H1 (cell line): ENCODE measurements at regions not wholly inside any gene's neighbourhood (a gene's known extent, or its start where the extent isn't known, plus 50 kb on each side); places are given as distances from the start of the nearest gene placed in this dataset.

Experiments used
- CTCF ChIA-PET: fragments of 300-600 bp; sonication (Branson Sonifier 250); formaldehyde crosslinking; loops from one replicate; lab custom pipeline; 2021; ENCODE audit not compliant: partially characterized antibody; lab: Charles Lee
- POLR2A ChIA-PET: fragments of 300-600 bp; sonication (Branson Sonifier 250); formaldehyde crosslinking; loops from one replicate; lab custom pipeline; 2021; ENCODE audit warnings: inconsistent platforms; ENCODE audit not compliant: partially characterized antibody; lab: Charles Lee
- DNase-seq, 2 experiments: peaks; one replicate each; pipeline versions ENCODE4 v3.0.0 to v3.0.0-alpha.2; 2010 to 2022; ENCODE audit warnings: low spot score in 2 of 2, low read depth in 1 of 2, mixed read lengths in 1 of 2
- FAIRE-seq: peaks from 2 replicates; lab custom pipeline; 2011; peaks lifted over from hg19 to GRCh38; lab: Jason Lieb, UNC
- H2AFZ ChIP-seq: 2 replicates; pipeline ENCODE4 v1.8.1; 2012; ENCODE audit warnings: low read length, inconsistent platforms
- H2AK5ac ChIP-seq: 2 replicates; pipeline ENCODE4 v1.6.1; 2013; ENCODE audit warnings: low read depth, low read length
- H2BK120ac ChIP-seq: replicated peaks from 2 replicates; pipeline ENCODE3; 2013; ENCODE audit warnings: low read depth, low read length, inconsistent platforms
- H2BK12ac ChIP-seq: 2 replicates; pipeline ENCODE4 v1.6.1; 2013; ENCODE audit warnings: low read depth, low read length
- H2BK15ac ChIP-seq: 2 replicates; pipeline ENCODE4 v1.6.1; 2013; ENCODE audit warnings: low read length
- H2BK20ac ChIP-seq: 2 replicates; pipeline ENCODE4 v1.6.1; 2013; ENCODE audit warnings: low read length
- H2BK5ac ChIP-seq: 2 replicates; pipeline ENCODE4 v1.6.1; 2013; ENCODE audit warnings: low read depth, low read length
- H3K14ac ChIP-seq: 2 replicates; pipeline ENCODE4 v1.6.1; 2013; ENCODE audit warnings: inconsistent platforms; ENCODE audit not compliant: insufficient read length
- H3K18ac ChIP-seq: 2 replicates; pipeline ENCODE4 v1.6.1; 2013; ENCODE audit warnings: low read length; ENCODE audit errors: extremely low read depth
- H3K23ac ChIP-seq: 2 replicates; pipeline ENCODE4 v1.6.1; 2013; ENCODE audit warnings: inconsistent platforms; ENCODE audit not compliant: insufficient read length
- H3K23me2 ChIP-seq: 2 replicates; pipeline ENCODE4 v1.6.1; 2013; ENCODE audit warnings: low read depth, low read length
- H3K27ac ChIP-seq: 2 replicates; pipeline ENCODE4 v1.6.1; 2011; ENCODE audit warnings: low read depth, low read length, inconsistent platforms
- H3K27me3 ChIP-seq, 4 experiments: replicated peaks in 1 of 4; 1 replicate in 1 of 4; 2 replicates in 3 of 4; pipeline versions ENCODE4 v1.6.1 to v1.8.1; 2011 to 2013; ENCODE audit warnings: low read length in 3 of 4, mild to moderate bottlenecking in 3 of 4, inconsistent platforms in 2 of 4, mixed read lengths in 2 of 4, moderate library complexity in 1 of 4; ENCODE audit not compliant: control insufficient read depth in 3 of 4, insufficient read depth in 3 of 4; ENCODE audit errors: extremely low read depth in 1 of 4
- H3K36me3 ChIP-seq, 4 experiments: 2 replicates each; pipeline versions ENCODE4 v1.6.1 to v1.8.1; 2011 to 2013; ENCODE audit warnings: mild to moderate bottlenecking in 4 of 4, low read length in 3 of 4, moderate library complexity in 2 of 4, control low read depth in 1 of 4, inconsistent platforms in 1 of 4; ENCODE audit not compliant: insufficient read depth in 4 of 4, control insufficient read depth in 2 of 4
- H3K4ac ChIP-seq: replicated peaks from 2 replicates; pipeline ENCODE3; 2013; ENCODE audit warnings: low read length, low read depth, mixed read lengths, inconsistent platforms; ENCODE audit not compliant: insufficient read length
- H3K4me1 ChIP-seq, 4 experiments: replicated peaks in 1 of 4; 1 replicate in 1 of 4; 2 replicates in 3 of 4; pipeline versions ENCODE4 v1.6.1 to v1.8.1; 2011 to 2013; ENCODE audit warnings: low read length in 3 of 4, inconsistent platforms in 2 of 4, mixed read lengths in 1 of 4; ENCODE audit not compliant: insufficient read depth in 4 of 4, control insufficient read depth in 3 of 4
- H3K4me2 ChIP-seq, 2 experiments: 2 replicates each; pipeline versions ENCODE4 v1.6.1 to v1.8.1; 2011 to 2013; ENCODE audit warnings: low read depth in 2 of 2, low read length in 2 of 2, control low read depth in 1 of 2, inconsistent platforms in 1 of 2, mild to moderate bottlenecking in 1 of 2; ENCODE audit not compliant: insufficient read depth in 1 of 2
- H3K4me3 ChIP-seq, 4 experiments: fragments of 200-600, 300-600 bp in 1 of 4; sonication (generic), shearing (Covaris generic), sonication (Bioruptor Twin) in 1 of 4; 2 replicates each; pipeline versions ENCODE4 v1.5.1 to v1.8.1; 2011 to 2016; ENCODE audit warnings: low read length in 4 of 4, low read depth in 3 of 4, control low read depth in 2 of 4, inconsistent platforms in 2 of 4, mild to moderate bottlenecking in 2 of 4, mixed read lengths in 1 of 4, moderate library complexity in 1 of 4; ENCODE audit not compliant: insufficient read depth in 2 of 4; ENCODE audit errors: extremely low read depth in 1 of 4
- H3K56ac ChIP-seq: replicated peaks from 2 replicates; pipeline ENCODE3; 2013; ENCODE audit warnings: low read depth, mild to moderate bottlenecking, mixed read lengths, low read length, inconsistent platforms; ENCODE audit not compliant: insufficient read length
- H3K79me1 ChIP-seq: 2 replicates; pipeline ENCODE4 v1.6.1; 2013; ENCODE audit warnings: low read depth, low read length, control low read depth
- H3K79me2 ChIP-seq, 2 experiments: 2 replicates each; pipeline versions ENCODE4 v1.6.1 to v1.8.1; 2012 to 2013; ENCODE audit warnings: low read length in 2 of 2, mild to moderate bottlenecking in 2 of 2, inconsistent platforms in 1 of 2; ENCODE audit not compliant: insufficient read depth in 2 of 2, control insufficient read depth in 1 of 2
- H3K9ac ChIP-seq, 4 experiments: replicated peaks in 1 of 4; 1 replicate in 1 of 4; 2 replicates in 3 of 4; pipeline versions ENCODE4 v1.6.1 to v1.8.1; 2011 to 2013; ENCODE audit warnings: low read depth in 3 of 4, low read length in 3 of 4, control low read depth in 2 of 4, mild to moderate bottlenecking in 2 of 4, moderate library complexity in 2 of 4, inconsistent platforms in 1 of 4; ENCODE audit errors: extremely low read depth in 1 of 4
- H3K9me3 ChIP-seq, 2 experiments: 2 replicates each; pipeline versions ENCODE4 v1.6.1 to v1.8.1; 2012 to 2013; ENCODE audit warnings: mild to moderate bottlenecking in 2 of 2, moderate library complexity in 2 of 2, control low read depth in 1 of 2, inconsistent platforms in 1 of 2, low read depth in 1 of 2, low read length in 1 of 2, mixed read lengths in 1 of 2; ENCODE audit not compliant: insufficient read depth in 2 of 2
- H4K20me1 ChIP-seq, 2 experiments: replicated peaks in 1 of 2; 2 replicates each; pipeline versions ENCODE3 to v1.8.1; 2011 to 2013; ENCODE audit warnings: inconsistent platforms in 2 of 2, low read length in 2 of 2, mild to moderate bottlenecking in 1 of 2; ENCODE audit not compliant: insufficient read depth in 2 of 2, control insufficient read depth in 1 of 2
- H4K5ac ChIP-seq: 2 replicates; pipeline ENCODE4 v1.6.1; 2013; ENCODE audit warnings: low read length, low read depth, mixed read lengths, inconsistent platforms; ENCODE audit not compliant: insufficient read length
- H4K8ac ChIP-seq: 2 replicates; pipeline ENCODE4 v1.8.0; 2013; ENCODE audit warnings: mild to moderate bottlenecking, moderate library complexity, low read length, inconsistent platforms; ENCODE audit not compliant: insufficient read depth; ENCODE audit errors: extremely low read depth
- H4K91ac ChIP-seq: replicated peaks from 2 replicates; pipeline ENCODE3; 2013; ENCODE audit warnings: low read length, mixed read lengths, inconsistent platforms; ENCODE audit not compliant: insufficient read length
- ASH2L ChIP-seq: fragments of 200-600, 300-600 bp; sonication (generic); IDR thresholded peaks from one replicate; pipeline ENCODE4 v1.7.1; 2017; ENCODE audit warnings: low read length
- BCL11A ChIP-seq, 2 experiments: IDR thresholded peaks; one replicate each; pipeline ENCODE4 v1.6.1; 2011; ENCODE audit warnings: low read depth in 2 of 2, low read length in 2 of 2, mild to moderate bottlenecking in 2 of 2
- BRCA1 ChIP-seq: IDR thresholded peaks from 2 replicates; pipeline ENCODE4 v1.6.1; 2012; ENCODE audit warnings: low read depth, low read length, improper control_type of control experiment
- CBX8 ChIP-seq: fragments of 300-800, 300-1000 bp; sonication (generic); IDR thresholded peaks from 2 replicates; pipeline ENCODE4 v1.7.1; 2016; ENCODE audit warnings: low read depth, low read length, borderline replicate concordance
- CHD1 ChIP-seq: IDR thresholded peaks from 2 replicates; pipeline ENCODE4 v1.6.1; 2012; ENCODE audit warnings: low read depth, low read length, improper control_type of control experiment
- CTBP2 ChIP-seq: IDR thresholded peaks from 2 replicates; pipeline ENCODE4 v1.7.0; 2011; ENCODE audit warnings: borderline replicate concordance, mild to moderate bottlenecking, moderate library complexity, mixed read lengths, low read length; ENCODE audit not compliant: insufficient read depth, insufficient read length
- HDAC2 ChIP-seq, 2 experiments: fragments of 300-600 bp in 1 of 2; sonication (generic) in 1 of 2; IDR thresholded peaks; 2 replicates each; pipeline ENCODE4 v1.6.1; 2011 to 2012; ENCODE audit warnings: low read depth in 2 of 2, low read length in 2 of 2, mild to moderate bottlenecking in 2 of 2, moderate library complexity in 2 of 2, borderline replicate concordance in 1 of 2, inconsistent platforms in 1 of 2
- JUN ChIP-seq: IDR thresholded peaks from 2 replicates; pipeline ENCODE4 v1.6.1; 2011; ENCODE audit warnings: low read depth, mild to moderate bottlenecking, improper control_type of control experiment, low read length
- KDM5A ChIP-seq: fragments of 200-600 bp; IDR thresholded peaks from 2 replicates; pipeline ENCODE4 v1.7.1; 2012; ENCODE audit warnings: mild to moderate bottlenecking, low read length, inconsistent platforms, mixed read lengths
- NRF1 ChIP-seq: IDR thresholded peaks from 2 replicates; pipeline ENCODE4 v1.6.1; 2011; ENCODE audit warnings: mild to moderate bottlenecking, low read depth, low read length, improper control_type of control experiment
- POU5F1 ChIP-seq: IDR thresholded peaks from 2 replicates; pipeline ENCODE4 v1.6.1; 2011; ENCODE audit warnings: low read depth, mild to moderate bottlenecking, low read length, moderate library complexity
- SAP30 ChIP-seq: fragments of 300-600 bp; sonication (generic); IDR thresholded peaks from 2 replicates; pipeline ENCODE4 v1.7.1; 2012; ENCODE audit warnings: low read length, moderate library complexity, mild to moderate bottlenecking, inconsistent platforms; ENCODE audit not compliant: insufficient read depth, insufficient replicate concordance
- SP1 ChIP-seq: IDR thresholded peaks from 2 replicates; pipeline ENCODE4 v1.6.1; 2011; ENCODE audit warnings: low read depth, low read length
- TAF7 ChIP-seq: optimal IDR thresholded peaks from 2 replicates; pipeline ENCODE3; 2011; ENCODE audit warnings: low read depth, mild to moderate bottlenecking, inconsistent platforms, low read length, moderate library complexity, borderline replicate concordance
- ZNF274 ChIP-seq: IDR thresholded peaks from 2 replicates; pipeline ENCODE4 v1.7.0; 2012; ENCODE audit warnings: low read length, borderline replicate concordance; ENCODE audit errors: extremely low read depth
- WGBS, 2 experiments: shearing (Covaris generic) in 1 of 2; methylation state at CpG; one replicate each; pipeline versions ENCODE4 v1.1.6 to v1.1.7; 2013 to 2015; ENCODE audit warnings: low lambda C conversion rate in 2 of 2, mixed read lengths in 2 of 2, inconsistent platforms in 1 of 2, low coverage in 1 of 2, missing lambda C conversion rate in 1 of 2; ENCODE audit not compliant: insufficient replicate concordance in 2 of 2, insufficient coverage in 1 of 2, insufficient read length in 1 of 2; ENCODE audit errors: extremely low coverage in 1 of 2, missing lambda C conversion rate in 1 of 2; 5-methylcytosine and 5-hydroxymethylcytosine counted together

GRCh38 chr17:12391468-12391867 lies 274.2 kb upstream of the MYOCD start:
- no peak overlapping the region for H4K5ac ChIP-seq
- H3K79me2 ChIP-seq, result no peaks in the 10 kb centered on the region
- H3K9me3 ChIP-seq, result no peaks in the 10 kb centered on the region
- H2BK15ac ChIP-seq, result no peak overlapping the region
- H3K9ac ChIP-seq, result no peak overlapping the region
- H2BK5ac ChIP-seq, result no peak overlapping the region
- H2BK20ac ChIP-seq, result no peak overlapping the region
- H3K27ac ChIP-seq, result no peak overlapping the region
- no peak overlapping the region for H2BK120ac ChIP-seq
- H3K23me2 ChIP-seq, result peaks cover under 1% of the 10 kb centered on the region; the same call in 1 of the 2 replicates
- 81% methylated on average over 3 of the region's 3 CpGs; no CpG with 5 or more reads in 1 of the 2 experiments for WGBS, 2 experiments
- POLR2A ChIA-PET, result no interaction called here
- H4K8ac ChIP-seq, result no peak overlapping the region
- H3K56ac ChIP-seq, result no peak overlapping the region
- no peaks in the 10 kb centered on the region for H4K20me1 ChIP-seq
- H3K23ac ChIP-seq, result no peak overlapping the region
- H3K4me1 ChIP-seq, result no peaks in the 10 kb centered on the region
- DNase-seq (no peak), FAIRE-seq (no peak)
- H2AFZ ChIP-seq, result no peak overlapping the region
- no peak overlapping the region for H3K4ac ChIP-seq
- H3K18ac ChIP-seq, result no peak overlapping the region
- CTCF ChIA-PET, result no interaction called here
- no peaks in the 10 kb centered on the region for H3K27me3 ChIP-seq
- H3K4me3 ChIP-seq, result no peak overlapping the region
- no peak overlapping the region for H2AK5ac ChIP-seq
- no peak overlapping the region for H4K91ac ChIP-seq
- no peak overlapping the region for H2BK12ac ChIP-seq
- H3K4me2 ChIP-seq, result no peak overlapping the region
- no peaks in the 10 kb centered on the region for H3K36me3 ChIP-seq
- no peak overlapping the region for H3K14ac ChIP-seq
- H3K79me1 ChIP-seq, result no peaks in the 10 kb centered on the region
- TF ChIP-seq SP1, result no peak
- no peak for TF ChIP-seq NRF1
- TF ChIP-seq HDAC2 (IDR thresholded peaks at IDR 0.05; ENCODE audit: borderline replicate concordance in 1 of 2, low read depth in 2 of 2, low read length in 2 of 2), result no peak
- no peak for TF ChIP-seq JUN
- TF ChIP-seq SAP30, result no peak
- no peak for TF ChIP-seq ASH2L
- TF ChIP-seq POU5F1, result no peak
- TF ChIP-seq ZNF274, result no peak
- TF ChIP-seq BCL11A (IDR thresholded peaks at IDR 0.05; ENCODE audit: low read depth in 2 of 2, low read length in 2 of 2), result no peak
- no peak for TF ChIP-seq TAF7
- TF ChIP-seq CHD1, result no peak
- no peak for TF ChIP-seq CTBP2
- TF ChIP-seq BRCA1, result no peak
- no peak for TF ChIP-seq CBX8
- no peak for TF ChIP-seq KDM5A
